B cell (primary cell): ENCODE measurements at regions not wholly inside any gene's neighbourhood (a gene's known extent, or its start where the extent isn't known, plus 50 kb on each side); places are given as distances from the start of the nearest gene placed in this dataset.
A peak's percentile ranks its signal among the peaks of the same experiment; 100 is the strongest.

ENCODE experiments used
- ATAC-seq: fragments of 200-7000 bp; cut with Tn5 transposase; one replicate; pipeline ENCODE4 v1.10.0; 2021; ENCODE audit warnings: low read depth, mild to moderate bottlenecking, moderate number of reproducible peaks, moderate library complexity
- CTCF ChIA-PET: fragments of 350-600 bp; sonication (Branson Sonifier 250); formaldehyde crosslinking; loops from one replicate; lab custom pipeline; 2021; ENCODE audit warnings: antibody characterized with exemption, inconsistent platforms; lab: Charles Lee
- POLR2A ChIA-PET: fragments of 350-600 bp; sonication (Branson Sonifier 250); formaldehyde crosslinking; loops from one replicate; lab custom pipeline; 2021; ENCODE audit warnings: antibody characterized with exemption; lab: Charles Lee
- DNase-seq: peaks from one replicate; pipeline ENCODE4 v3.0.0; 2013
- H2AFZ ChIP-seq: 2 replicates; pipeline ENCODE4 v1.6.1; 2012; ENCODE audit warnings: mild to moderate bottlenecking, low read depth, low read length; ENCODE audit not compliant: insufficient read depth, poor library complexity, severe bottlenecking
- H3K27ac ChIP-seq, 2 donors: 1 replicate in 1 of 2; 2 replicates in 1 of 2; pipeline ENCODE4 v1.5.1; 2012 to 2013; ENCODE audit warnings: low read length in 2 of 2, mild to moderate bottlenecking in 2 of 2, moderate library complexity in 1 of 2
- H3K27me3 ChIP-seq, 4 experiments: fragments of 200-600 bp in 1 of 4; sonication (generic) in 1 of 4; replicated peaks in 1 of 4; 1 replicate in 2 of 4; 2 replicates in 2 of 4; pipeline versions ENCODE4 v1.6.1 to v1.7.0; 2013 to 2016; ENCODE audit warnings: low read length in 3 of 4, mild to moderate bottlenecking in 2 of 4, mixed read lengths in 1 of 4, moderate library complexity in 1 of 4; ENCODE audit not compliant: insufficient read depth in 4 of 4, control insufficient read depth in 3 of 4; ENCODE audit errors: control extremely low read depth in 1 of 4
- H3K36me3 ChIP-seq, 2 experiments: replicated peaks in 1 of 2; 1 replicate in 1 of 2; 2 replicates in 1 of 2; pipeline versions ENCODE4 v1.6.1 to v1.7.1; 2013; ENCODE audit warnings: low read length in 1 of 2; ENCODE audit not compliant: insufficient read depth in 2 of 2, control insufficient read depth in 1 of 2; ENCODE audit errors: control extremely low read depth in 1 of 2, extremely low read depth in 1 of 2
- H3K4me1 ChIP-seq, 2 donors: fragments of 200-600 bp in 1 of 2; sonication (generic) in 1 of 2; 1 replicate in 1 of 2; 2 replicates in 1 of 2; pipeline versions ENCODE4 v1.5.1 to v1.6.1; 2013 to 2017; ENCODE audit warnings: low read length in 2 of 2; ENCODE audit not compliant: control insufficient read depth in 2 of 2, insufficient read depth in 2 of 2
- H3K4me2 ChIP-seq: replicated peaks from 2 replicates; pipeline ENCODE3; 2012; ENCODE audit warnings: mild to moderate bottlenecking, low read depth, low read length; ENCODE audit not compliant: poor library complexity, severe bottlenecking
- H3K4me3 ChIP-seq, 5 experiments: fragments of 200-600 bp in 1 of 5; sonication (generic) in 1 of 5; 1 replicate in 3 of 5; 2 replicates in 2 of 5; pipeline versions ENCODE4 v1.5.1 to v1.7.0; 2011 to 2016; ENCODE audit warnings: low read length in 4 of 5, mild to moderate bottlenecking in 4 of 5, low read depth in 2 of 5, control low read depth in 1 of 5, moderate library complexity in 1 of 5; ENCODE audit not compliant: insufficient read depth in 1 of 5; ENCODE audit errors: control extremely low read depth in 1 of 5, extremely low read depth in 1 of 5
- H3K79me2 ChIP-seq: fragments of 200-600 bp; sonication (generic); one replicate; pipeline ENCODE4 v1.6.0; 2016; ENCODE audit warnings: low read length; ENCODE audit not compliant: control insufficient read depth, insufficient read depth
- H3K9ac ChIP-seq: fragments of 200-600 bp; sonication (generic); 2 replicates; pipeline ENCODE4 v1.6.1; 2017; ENCODE audit warnings: mild to moderate bottlenecking, low read length, moderate library complexity
- H3K9me3 ChIP-seq, 3 donors: one replicate each; pipeline versions ENCODE4 v1.6.1 to v1.7.1; 2013; ENCODE audit warnings: low read length in 2 of 3; ENCODE audit not compliant: control insufficient read depth in 2 of 3, insufficient read depth in 1 of 3; ENCODE audit errors: control extremely low read depth in 1 of 3
- H4K20me1 ChIP-seq: 2 replicates; pipeline ENCODE4 v1.6.0; 2012; ENCODE audit warnings: mild to moderate bottlenecking, low read length; ENCODE audit not compliant: insufficient read depth, control insufficient read depth, poor library complexity, severe bottlenecking
- H3K27ac Mint-ChIP-seq: one replicate; pipeline ENCODE4 v1.8.0; 2021; ENCODE audit warnings: mixed read lengths
- H3K27me3 Mint-ChIP-seq: one replicate; pipeline ENCODE4 v1.8.0; 2021; ENCODE audit warnings: mixed read lengths
- H3K4me1 Mint-ChIP-seq: one replicate; pipeline ENCODE4 v1.8.0; 2021; ENCODE audit warnings: mixed read lengths
- H3K4me3 Mint-ChIP-seq: one replicate; pipeline ENCODE4 v1.8.0; 2021; ENCODE audit warnings: mixed read lengths
- H3K9me3 Mint-ChIP-seq: one replicate; pipeline ENCODE4 v1.8.0; 2022; ENCODE audit warnings: mixed read lengths; ENCODE audit not compliant: insufficient read depth
- EZH2 ChIP-seq: IDR thresholded peaks from 2 replicates; pipeline ENCODE4 v1.6.1; 2012; ENCODE audit warnings: borderline replicate concordance, low read depth, mild to moderate bottlenecking, moderate library complexity, low read length; ENCODE audit not compliant: insufficient read depth, poor library complexity, severe bottlenecking
- WGBS: methylation state at CpG from one replicate; pipeline ENCODE4 v1.1.5; 2013; ENCODE audit warnings: missing lambda C conversion rate; ENCODE audit not compliant: insufficient coverage; 5-methylcytosine and 5-hydroxymethylcytosine counted together
- intact Hi-C: fragments of 100-400 bp; cut with micrococcal nuclease; formaldehyde crosslinking; loops from one replicate; pipeline ENCODE4 v1.10.0; 2022
- TF ChIP-seq, protein P1 (sequence below): fragments of 200-600 bp; IDR thresholded peaks from one replicate; pipeline ENCODE4 v1.8.0; 2022; ENCODE audit warnings: antibody characterized with exemption, mild to moderate bottlenecking

DNA sequence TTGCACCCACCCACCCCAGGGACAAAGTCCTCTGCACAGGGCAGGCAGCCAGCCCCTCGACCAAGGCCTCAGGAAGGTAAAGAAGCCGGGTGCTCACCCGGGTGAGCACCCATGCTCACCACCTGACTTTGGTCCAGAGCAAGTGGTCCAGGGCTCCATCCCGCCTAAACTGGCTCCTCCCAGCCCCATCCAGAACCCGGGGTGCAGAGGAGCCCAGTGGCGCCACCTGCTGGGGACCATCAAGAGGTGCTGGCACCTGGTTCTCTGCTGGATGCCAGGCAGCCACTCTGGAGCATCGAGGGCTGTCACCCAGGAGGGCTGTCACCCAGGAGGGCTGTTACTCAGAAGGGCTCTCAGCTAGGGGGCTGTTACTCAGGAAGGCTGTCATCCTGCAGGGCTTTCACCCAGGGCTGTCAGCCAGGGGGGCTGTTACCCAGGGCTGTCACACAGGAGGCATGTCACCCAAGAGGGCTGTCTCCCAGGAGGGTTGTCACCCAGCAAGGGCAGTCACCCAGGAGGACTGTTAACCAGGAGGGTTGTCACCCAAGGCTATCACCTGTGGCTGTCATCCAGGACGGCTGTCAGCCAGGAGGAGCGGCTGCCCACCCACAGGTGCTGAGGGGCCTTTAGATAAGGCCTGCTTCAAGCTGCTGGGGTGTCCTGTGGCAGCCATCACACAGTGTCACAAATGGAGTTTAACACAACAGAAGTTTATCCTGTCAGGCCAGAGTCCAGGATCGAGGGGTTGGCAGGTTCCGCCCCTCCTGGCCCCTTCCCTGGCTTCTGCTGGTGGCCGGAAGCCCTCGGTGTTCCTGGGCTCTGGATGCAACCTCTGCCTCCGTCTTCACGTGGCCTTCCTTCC lies 98.5 kb downstream of the TNFRSF13B start:
- Mint-ChIP-seq H3K27ac (no peak overlapping the region), H3K27me3 (no peaks in the 10 kb centered on the region), H3K4me1 (no peaks in the 10 kb centered on the region), H3K4me3 (no peak overlapping the region), H3K9me3 (no peaks in the 10 kb centered on the region)
- H2AFZ ChIP-seq: no peak overlapping the region
- no peaks in the 10 kb centered on the region for H3K79me2 ChIP-seq
- H3K27ac ChIP-seq: no peak overlapping the region
- WGBS: 55% methylated on average over 15 of the region's 15 CpGs
- peak; percentile 49 for ATAC-seq
- no peaks in the 10 kb centered on the region for H4K20me1 ChIP-seq
- no peaks in the 10 kb centered on the region for H3K27me3 ChIP-seq
- no peak overlapping the region for H3K4me3 ChIP-seq
- intact Hi-C loops: no loop called here
- no peak overlapping the region for H3K9ac ChIP-seq
- peak; percentile 37 for DNase-seq
- H3K4me1 ChIP-seq: no peaks in the 10 kb centered on the region
- H3K9me3 ChIP-seq: peaks cover 0 to 6% (median 0%) of the 10 kb centered on the region in 3 donors
- no peak overlapping the region for H3K4me2 ChIP-seq
- ChIA-PET POLR2A (no interaction called here), CTCF (no interaction called here)
- TF ChIP-seq EZH2: no peak
- TF ChIP-seq, protein P1, sequence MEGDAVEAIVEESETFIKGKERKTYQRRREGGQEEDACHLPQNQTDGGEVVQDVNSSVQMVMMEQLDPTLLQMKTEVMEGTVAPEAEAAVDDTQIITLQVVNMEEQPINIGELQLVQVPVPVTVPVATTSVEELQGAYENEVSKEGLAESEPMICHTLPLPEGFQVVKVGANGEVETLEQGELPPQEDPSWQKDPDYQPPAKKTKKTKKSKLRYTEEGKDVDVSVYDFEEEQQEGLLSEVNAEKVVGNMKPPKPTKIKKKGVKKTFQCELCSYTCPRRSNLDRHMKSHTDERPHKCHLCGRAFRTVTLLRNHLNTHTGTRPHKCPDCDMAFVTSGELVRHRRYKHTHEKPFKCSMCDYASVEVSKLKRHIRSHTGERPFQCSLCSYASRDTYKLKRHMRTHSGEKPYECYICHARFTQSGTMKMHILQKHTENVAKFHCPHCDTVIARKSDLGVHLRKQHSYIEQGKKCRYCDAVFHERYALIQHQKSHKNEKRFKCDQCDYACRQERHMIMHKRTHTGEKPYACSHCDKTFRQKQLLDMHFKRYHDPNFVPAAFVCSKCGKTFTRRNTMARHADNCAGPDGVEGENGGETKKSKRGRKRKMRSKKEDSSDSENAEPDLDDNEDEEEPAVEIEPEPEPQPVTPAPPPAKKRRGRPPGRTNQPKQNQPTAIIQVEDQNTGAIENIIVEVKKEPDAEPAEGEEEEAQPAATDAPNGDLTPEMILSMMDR: peak; percentile 53
- no peaks in the 10 kb centered on the region for H3K36me3 ChIP-seq

- ATAC-seq: no peak
- Histone ChIP-seq H3K79me2 (no peaks in the 10 kb centered on the region), H2AFZ (no peak overlapping the region), H3K9ac (no peak overlapping the region), H3K4me1 (no peaks in the 10 kb centered on the region), H3K27ac (no peak overlapping the region), H3K9me3 (peaks cover 0 to 3% (median 0%) of the 10 kb centered on the region in 3 donors), H4K20me1 (no peaks in the 10 kb centered on the region), H3K4me2 (no peak overlapping the region), H3K4me3 (no peak overlapping the region), H3K27me3 (no peaks in the 10 kb centered on the region), H3K36me3 (no peaks in the 10 kb centered on the region)
- Mint-ChIP-seq H3K27ac (no peak overlapping the region), H3K4me3 (no peak overlapping the region), H3K27me3 (no peaks in the 10 kb centered on the region), H3K9me3 (no peaks in the 10 kb centered on the region), H3K4me1 (no peaks in the 10 kb centered on the region)
- ChIA-PET CTCF (no interaction called here), POLR2A (no interaction called here)
- no peak for DNase-seq
- 84% methylated on average over 15 of the region's 16 CpGs for WGBS
- intact Hi-C loops: no loop called here
- TF ChIP-seq, protein P1: no peak
- no peak for TF ChIP-seq EZH2
Observed at GRCh38 chr17:16872351-16873173, 99.4 kb downstream of the TNFRSF13B start.
